Retinal pigment epithelial cell (primary cell): ENCODE measurements at regions not wholly inside any gene's neighbourhood (a gene's known extent, or its start where the extent isn't known, plus 50 kb on each side); places are given as distances from the start of the nearest gene placed in this dataset.

ENCODE experiments used
- DNase-seq: peaks from one replicate; pipeline ENCODE4 v3.0.0-alpha.2; 2010; ENCODE audit warnings: low read depth
- H3K4me3 ChIP-seq: 2 replicates; pipeline ENCODE4 v1.5.1; 2011; ENCODE audit warnings: mild to moderate bottlenecking, low read length, control low read depth, moderate library complexity
- TF ChIP-seq, protein P1 (sequence below): conservative IDR thresholded peaks from 2 replicates; pipeline ENCODE4 v1.5.1; 2011; ENCODE audit warnings: low read depth, low read length, control low read depth, inconsistent platforms

DNA sequence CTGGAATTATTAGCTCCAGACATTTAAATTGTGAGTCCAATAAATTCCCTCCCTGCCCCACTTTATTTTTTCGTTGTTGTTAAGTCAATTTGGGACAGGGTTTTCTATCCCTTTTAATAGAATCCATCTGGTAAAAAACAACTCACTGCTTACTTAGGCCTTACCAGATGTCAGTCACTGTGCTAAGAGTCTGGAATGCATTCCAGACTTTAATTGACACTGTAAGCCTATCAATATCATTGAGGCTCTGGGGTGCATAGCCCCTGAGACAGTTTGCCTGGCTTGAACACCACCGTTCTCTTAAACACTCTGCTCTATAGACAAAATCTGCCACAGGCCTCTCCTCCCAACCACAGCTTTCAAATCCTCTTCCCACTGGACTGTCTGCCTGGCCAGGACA, 175.9 kb downstream of the NSG2 start:
- TF ChIP-seq, protein P1, sequence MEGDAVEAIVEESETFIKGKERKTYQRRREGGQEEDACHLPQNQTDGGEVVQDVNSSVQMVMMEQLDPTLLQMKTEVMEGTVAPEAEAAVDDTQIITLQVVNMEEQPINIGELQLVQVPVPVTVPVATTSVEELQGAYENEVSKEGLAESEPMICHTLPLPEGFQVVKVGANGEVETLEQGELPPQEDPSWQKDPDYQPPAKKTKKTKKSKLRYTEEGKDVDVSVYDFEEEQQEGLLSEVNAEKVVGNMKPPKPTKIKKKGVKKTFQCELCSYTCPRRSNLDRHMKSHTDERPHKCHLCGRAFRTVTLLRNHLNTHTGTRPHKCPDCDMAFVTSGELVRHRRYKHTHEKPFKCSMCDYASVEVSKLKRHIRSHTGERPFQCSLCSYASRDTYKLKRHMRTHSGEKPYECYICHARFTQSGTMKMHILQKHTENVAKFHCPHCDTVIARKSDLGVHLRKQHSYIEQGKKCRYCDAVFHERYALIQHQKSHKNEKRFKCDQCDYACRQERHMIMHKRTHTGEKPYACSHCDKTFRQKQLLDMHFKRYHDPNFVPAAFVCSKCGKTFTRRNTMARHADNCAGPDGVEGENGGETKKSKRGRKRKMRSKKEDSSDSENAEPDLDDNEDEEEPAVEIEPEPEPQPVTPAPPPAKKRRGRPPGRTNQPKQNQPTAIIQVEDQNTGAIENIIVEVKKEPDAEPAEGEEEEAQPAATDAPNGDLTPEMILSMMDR: no peak
- H3K4me3 ChIP-seq: no peak overlapping the region
- DNase-seq: no peak

DNA sequence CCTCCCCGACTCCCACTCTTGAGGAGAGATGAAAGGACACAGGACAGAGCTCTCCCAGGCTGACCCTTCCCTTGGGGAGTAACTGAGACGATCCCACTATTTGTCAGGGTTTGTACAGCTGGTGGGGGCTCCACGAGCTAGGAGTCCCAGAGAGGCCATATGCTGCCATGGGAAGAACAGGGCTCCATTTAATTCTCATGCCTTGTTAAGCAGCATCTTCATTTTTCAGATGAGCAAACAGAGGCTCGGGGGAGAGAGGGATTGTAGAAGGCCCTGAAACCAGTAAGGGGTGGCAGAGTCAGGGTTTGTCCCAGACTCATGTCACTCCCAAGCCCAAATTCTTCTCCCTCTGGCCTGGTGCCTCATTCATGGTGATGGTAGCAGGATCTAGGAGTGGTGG, 176.4 kb downstream of the NSG2 start:
- TF ChIP-seq, protein P1: no peak
- DNase-seq: no peak
- no peak overlapping the region for H3K4me3 ChIP-seq

DNA sequence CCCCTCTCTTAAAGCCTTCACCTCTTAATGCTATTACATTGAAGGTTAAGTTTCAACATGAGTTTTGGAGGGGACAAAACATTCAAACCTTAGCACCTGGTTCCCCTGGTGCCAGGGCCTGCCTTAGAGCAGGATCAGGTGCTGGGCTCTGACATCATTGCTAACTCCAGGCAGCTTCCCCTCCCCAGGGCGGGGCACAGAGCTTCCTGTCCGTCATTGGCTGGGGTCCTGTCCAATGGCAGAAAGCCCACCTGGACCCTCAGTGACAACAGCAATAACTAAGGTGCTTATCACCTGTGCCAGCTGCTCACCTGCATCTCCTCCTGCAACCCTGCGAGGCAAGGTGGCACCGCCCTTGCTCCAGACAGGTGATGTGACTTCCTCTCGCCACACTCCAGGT, 177.4 kb downstream of the NSG2 start:
- no peak overlapping the region for H3K4me3 ChIP-seq
- TF ChIP-seq, protein P1: no peak
- no peak for DNase-seq

DNA sequence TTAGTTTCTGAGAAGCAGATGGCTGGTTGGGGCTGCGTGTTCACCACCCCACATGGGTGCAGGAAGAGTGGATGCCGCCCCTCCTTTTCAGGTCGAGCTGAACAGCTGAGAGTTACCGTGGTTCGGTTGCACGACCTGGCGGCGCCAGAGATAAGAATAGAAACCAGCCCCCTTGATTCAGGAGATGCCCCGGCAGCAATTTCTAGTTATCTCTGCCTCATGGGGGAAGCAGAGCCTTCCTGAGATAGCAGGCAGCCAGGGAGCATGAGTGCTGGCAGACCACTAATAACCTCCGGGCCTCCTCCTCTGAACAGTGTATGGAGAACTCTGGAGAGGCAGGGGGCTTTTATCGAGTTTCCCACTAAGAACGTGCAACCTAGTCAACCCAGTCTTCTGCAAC, 177.8 kb downstream of the NSG2 start:
- TF ChIP-seq, protein P1: no peak
- no peak overlapping the region for H3K4me3 ChIP-seq
- DNase-seq: no peak

DNA sequence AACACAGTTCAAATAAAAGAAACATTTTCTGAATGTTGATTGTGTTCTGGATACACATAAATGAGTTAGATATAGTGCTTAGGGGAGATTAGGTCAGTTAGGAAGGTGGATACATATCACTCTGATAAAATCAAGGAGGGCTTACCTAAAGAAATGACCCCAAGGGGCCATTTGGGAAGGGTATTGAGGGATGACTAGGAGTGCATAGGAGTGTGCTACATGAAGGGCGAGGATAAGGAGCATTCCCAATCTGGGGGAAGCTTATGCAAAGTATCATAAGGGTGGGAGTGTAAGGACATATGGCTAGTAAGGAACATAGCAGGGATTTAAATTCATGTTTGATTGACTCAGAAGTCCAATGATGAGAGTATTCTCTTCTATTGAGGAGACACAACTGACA, 183.6 kb downstream of the NSG2 start:
- H3K4me3 ChIP-seq: no peak overlapping the region
- TF ChIP-seq, protein P1: no peak
- DNase-seq: no peak

DNA sequence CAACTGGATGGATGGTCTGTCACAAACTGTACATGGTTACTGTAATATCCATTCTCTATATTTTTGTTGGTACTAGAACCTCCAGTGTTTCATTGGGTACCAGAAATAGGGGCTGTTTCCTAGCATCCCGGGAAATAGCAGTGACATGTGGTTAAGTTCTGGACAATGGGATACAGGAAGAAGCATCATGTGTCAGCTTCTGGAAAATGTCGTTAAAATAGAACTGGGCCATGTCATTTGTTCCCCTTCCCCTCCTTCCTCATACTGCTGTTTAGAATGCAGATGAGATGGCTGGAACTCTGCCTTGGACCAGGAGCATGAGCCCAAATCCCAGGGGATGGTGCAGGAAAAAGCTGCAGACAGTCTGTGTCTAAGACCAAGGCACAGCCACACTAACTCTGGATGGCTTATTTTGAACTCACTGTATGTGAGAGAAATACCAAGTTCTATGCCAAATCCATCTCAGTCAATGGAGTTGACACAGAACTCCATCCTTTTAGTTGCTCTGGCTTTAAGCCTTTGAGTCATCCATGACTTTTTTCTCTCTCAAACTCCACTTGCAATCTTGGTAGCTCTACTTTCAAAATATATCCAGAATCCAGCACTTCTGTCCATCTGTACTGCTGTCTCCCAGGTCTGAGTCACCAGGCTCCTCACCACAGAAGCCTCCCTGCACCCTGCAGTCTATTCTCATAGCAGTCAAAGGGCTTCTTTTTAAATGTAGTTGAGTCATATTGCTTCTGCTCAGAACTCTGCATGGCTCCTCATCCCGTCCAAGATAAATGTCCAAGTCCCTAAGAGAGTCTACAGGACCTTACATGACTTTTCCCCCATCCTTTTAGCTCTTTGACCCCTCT, 184.2 kb downstream of the NSG2 start:
- TF ChIP-seq, protein P1: no peak
- no peak overlapping the region for H3K4me3 ChIP-seq
- no peak for DNase-seq

DNA sequence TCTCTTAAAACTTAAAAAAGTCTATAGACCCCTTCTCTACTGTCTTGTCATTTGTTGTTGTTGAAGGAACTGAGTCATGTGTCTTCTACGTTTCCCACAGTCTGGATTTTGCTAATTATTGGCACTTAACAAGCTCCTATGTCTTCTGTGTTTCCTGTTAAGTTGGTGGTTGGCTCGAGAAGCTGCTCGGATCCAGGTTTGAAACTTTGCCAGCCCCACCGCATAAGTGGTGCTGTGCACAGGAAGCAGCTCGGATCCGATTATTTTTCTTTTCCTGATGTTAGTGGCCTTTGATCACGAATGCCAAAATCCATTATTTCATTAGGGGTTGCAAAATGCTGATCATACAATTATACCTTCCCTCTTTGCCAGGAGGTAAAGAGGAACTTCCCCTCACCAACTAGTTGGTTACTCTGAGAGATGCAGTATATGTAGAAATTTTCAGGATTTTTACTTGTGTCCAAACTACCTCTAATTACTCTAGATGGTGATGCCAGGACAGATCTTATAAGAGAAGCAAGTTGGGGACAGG, 186.5 kb downstream of the NSG2 start:
- TF ChIP-seq, protein P1: no peak
- no peak for DNase-seq
- H3K4me3 ChIP-seq: no peak overlapping the region
